Spleen (tissue), 11 donors: ENCODE measurements at regions not wholly inside any gene's neighbourhood (a gene's known extent, or its start where the extent isn't known, plus 50 kb on each side); places are given as distances from the start of the nearest gene placed in this dataset.

ENCODE experiments used
- DNase-seq: peaks from one replicate; pipeline ENCODE4 v3.0.0-alpha.2; 2020
- H3K27ac ChIP-seq, 8 donors: fragments of 200-600 bp; sonication (generic) in 7 of 8; 1 replicate in 4 of 8; 2 replicates in 4 of 8; pipeline versions ENCODE4 v1.5.0 to v1.8.0; 2016 to 2021; ENCODE audit warnings: inconsistent platforms in 4 of 8, mild to moderate bottlenecking in 4 of 8, moderate library complexity in 1 of 8
- H3K27me3 ChIP-seq, 7 donors: fragments of 200-600 bp; sonication (generic) in 6 of 7; replicated peaks in 1 of 7; 1 replicate in 4 of 7; 2 replicates in 3 of 7; pipeline versions ENCODE4 v1.5.0 to v1.8.0; 2016 to 2021; ENCODE audit warnings: inconsistent platforms in 3 of 7, mild to moderate bottlenecking in 1 of 7
- H3K36me3 ChIP-seq, 6 donors: fragments of 200-600 bp; sonication (generic) in 5 of 6; 1 replicate in 4 of 6; 2 replicates in 2 of 6; pipeline versions ENCODE4 v1.5.0 to v1.8.0; 2016 to 2021; ENCODE audit warnings: inconsistent platforms in 2 of 6
- H3K4me1 ChIP-seq, 6 donors: fragments of 200-600 bp; sonication (generic) in 5 of 6; 1 replicate in 3 of 6; 2 replicates in 3 of 6; pipeline versions ENCODE4 v1.5.0 to v1.8.0; 2016 to 2021; ENCODE audit warnings: inconsistent platforms in 3 of 6
- H3K4me3 ChIP-seq, 8 donors: fragments of 200-600 bp; sonication (generic) in 7 of 8; 1 replicate in 4 of 8; 2 replicates in 4 of 8; pipeline versions ENCODE4 v1.5.0 to v1.8.0; 2016 to 2021; ENCODE audit warnings: inconsistent platforms in 4 of 8, mild to moderate bottlenecking in 4 of 8, moderate library complexity in 2 of 8
- H3K9me3 ChIP-seq, 8 donors: fragments of 200-600 bp; sonication (generic) in 7 of 8; 1 replicate in 4 of 8; 2 replicates in 4 of 8; pipeline versions ENCODE4 v1.5.0 to v1.8.0; 2016 to 2021; ENCODE audit warnings: inconsistent platforms in 4 of 8
- POLR2A ChIP-seq, 3 donors: fragments of 450-650 bp; IDR thresholded peaks; one replicate each; pipeline ENCODE4 v1.5.1; 2017; ENCODE audit warnings: antibody characterized with exemption in 3 of 3, mild to moderate bottlenecking in 1 of 3
- POLR2AphosphoS5 ChIP-seq, 3 donors: sonication (generic); formaldehyde crosslinking; IDR thresholded peaks; one replicate each; pipeline ENCODE4 v1.5.1; 2017; ENCODE audit warnings: antibody characterized with exemption in 3 of 3
- WGBS, 5 donors: extraction: QIAGEN DNeasy Blood & Tissue Kit in 3 of 5; methylation state at CpG; one replicate each; pipeline versions ENCODE4 v1.1.5 to v1.1.7; 2013 to 2018; 5-methylcytosine and 5-hydroxymethylcytosine counted together
- intact Hi-C: fragments of 100-400 bp; cut with DNase I; formaldehyde crosslinking; loops from one replicate; pipeline ENCODE4 v1.15.0; 2023; ENCODE audit warnings: low total_unique reads
- TF ChIP-seq, protein P1 (sequence below), 11 experiments: fragments of 200-600 bp in 7 of 11; fragments of 450-650 bp in 4 of 11; sonication (generic) in 4 of 11; IDR thresholded peaks in 8 of 11; conservative IDR thresholded peaks in 3 of 11; 1 replicate in 7 of 11; 2 replicates in 4 of 11; pipeline versions ENCODE4 v1.4.0 to v1.8.0; 2016 to 2021; ENCODE audit warnings: antibody characterized with exemption in 11 of 11, inconsistent platforms in 4 of 11, mild to moderate bottlenecking in 1 of 11
- donor health status: healthy with polysubstance abuse.
- donor health status: DM: no; HTN: no; CAD: no; lungs with moderate emphysema.
- donor health status: DM: no; HTN: no; CAD: no.
- donor health status: Bipolar disorder and iron deficiency.
- donor health status: healthy.
- donor health status: DM: no; HTN: no; CAD: no.
- donor health status: DM: yes; HTN: yes; CAD: no.

DNA sequence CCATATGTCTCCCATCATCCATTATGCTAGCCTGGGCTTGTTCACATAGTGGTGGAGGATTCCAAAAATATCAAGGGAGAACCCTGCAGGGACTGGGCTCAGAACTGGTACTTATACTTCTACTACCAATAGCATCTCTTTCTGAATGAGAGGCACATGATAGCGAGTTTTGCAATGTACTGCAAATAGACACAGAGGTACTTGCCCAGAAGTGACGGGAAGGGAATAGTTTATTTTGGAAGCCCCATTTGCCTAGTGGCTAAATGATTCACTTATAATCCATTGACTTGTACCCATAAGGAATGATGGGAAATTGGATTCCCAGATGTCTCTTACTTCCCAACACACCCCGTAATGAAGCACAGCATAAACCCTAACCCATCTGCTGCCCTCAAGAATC, 124.8 kb upstream of the ERCC4 start:
- Histone ChIP-seq H3K36me3 (no peaks in the 10 kb centered on the region), H3K4me3 (no peak overlapping the region), H3K9me3 (peaks cover 0 to 8% (median 0%) of the 10 kb centered on the region in 8 donors), H3K27ac (no peak overlapping the region), H3K27me3 (peaks cover 0 to 22% (median 0%) of the 10 kb centered on the region in 7 donors), H3K4me1 (no peaks in the 10 kb centered on the region)
- intact Hi-C loops: no loop called here
- WGBS, 5 donors: 53 to 90% (median 58%) methylated on average over 3 of the region's 3 CpGs
- TF ChIP-seq, protein P1, sequence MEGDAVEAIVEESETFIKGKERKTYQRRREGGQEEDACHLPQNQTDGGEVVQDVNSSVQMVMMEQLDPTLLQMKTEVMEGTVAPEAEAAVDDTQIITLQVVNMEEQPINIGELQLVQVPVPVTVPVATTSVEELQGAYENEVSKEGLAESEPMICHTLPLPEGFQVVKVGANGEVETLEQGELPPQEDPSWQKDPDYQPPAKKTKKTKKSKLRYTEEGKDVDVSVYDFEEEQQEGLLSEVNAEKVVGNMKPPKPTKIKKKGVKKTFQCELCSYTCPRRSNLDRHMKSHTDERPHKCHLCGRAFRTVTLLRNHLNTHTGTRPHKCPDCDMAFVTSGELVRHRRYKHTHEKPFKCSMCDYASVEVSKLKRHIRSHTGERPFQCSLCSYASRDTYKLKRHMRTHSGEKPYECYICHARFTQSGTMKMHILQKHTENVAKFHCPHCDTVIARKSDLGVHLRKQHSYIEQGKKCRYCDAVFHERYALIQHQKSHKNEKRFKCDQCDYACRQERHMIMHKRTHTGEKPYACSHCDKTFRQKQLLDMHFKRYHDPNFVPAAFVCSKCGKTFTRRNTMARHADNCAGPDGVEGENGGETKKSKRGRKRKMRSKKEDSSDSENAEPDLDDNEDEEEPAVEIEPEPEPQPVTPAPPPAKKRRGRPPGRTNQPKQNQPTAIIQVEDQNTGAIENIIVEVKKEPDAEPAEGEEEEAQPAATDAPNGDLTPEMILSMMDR (IDR thresholded peaks at IDR 0.05 in 8 of 11, conservative IDR thresholded peaks at IDR 0.05 in 3 of 11): no peak
- no peak for TF ChIP-seq POLR2AphosphoS5 (IDR thresholded peaks at IDR 0.05)
- DNase-seq: no peak

DNA sequence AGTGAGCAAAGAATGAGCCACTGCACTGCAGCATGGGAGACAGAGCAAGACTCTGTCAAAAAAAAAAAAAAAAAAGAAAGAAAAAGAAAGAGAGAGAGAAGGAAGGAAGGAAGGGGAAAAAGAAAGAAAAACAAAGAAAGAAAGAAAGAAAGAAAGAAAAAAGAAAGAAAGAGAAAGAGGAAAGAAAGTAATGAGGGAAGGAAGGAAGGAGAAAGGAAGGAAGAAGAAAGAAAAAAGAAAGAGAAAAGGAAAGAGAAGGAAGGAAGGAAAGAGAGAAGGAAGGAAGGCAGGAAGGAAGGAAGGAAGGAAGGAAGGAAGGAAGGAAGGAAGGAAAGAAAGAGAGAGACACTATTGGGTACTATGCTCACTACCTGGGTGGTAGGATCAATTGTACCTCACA, 122.2 kb upstream of the ERCC4 start:
- intact Hi-C loops: no loop called here
- Histone ChIP-seq H3K4me1 (no peaks in the 10 kb centered on the region), H3K9me3 (no peaks in the 10 kb centered on the region), H3K36me3 (no peaks in the 10 kb centered on the region), H3K27ac (no peak overlapping the region), H3K4me3 (no peak overlapping the region), H3K27me3 (peaks cover 0 to 22% (median 0%) of the 10 kb centered on the region in 7 donors)
- no peak for TF ChIP-seq POLR2A (IDR thresholded peaks at IDR 0.05)
- no peak for DNase-seq

DNA sequence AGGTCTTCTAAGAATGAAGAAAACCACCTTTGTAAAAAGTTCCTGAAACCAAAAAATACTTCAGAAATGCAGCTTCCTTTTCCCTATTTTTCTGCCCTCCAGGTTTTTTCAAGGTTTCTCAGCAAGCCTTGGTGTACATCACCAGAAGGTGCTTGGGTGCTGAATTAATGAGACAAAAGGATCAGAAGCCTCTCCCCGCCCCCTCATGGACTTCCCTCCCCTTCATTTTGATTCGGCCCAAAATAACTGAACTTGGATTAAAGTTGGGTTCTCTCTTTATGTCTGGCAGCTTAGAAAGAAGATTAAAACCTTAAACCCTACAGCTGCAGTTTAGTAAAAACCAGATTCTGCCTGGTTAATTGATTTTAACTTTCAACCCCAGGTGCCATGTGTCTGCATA, 121.7 kb upstream of the ERCC4 start:
- Histone ChIP-seq H3K27ac (no peak overlapping the region), H3K36me3 (no peaks in the 10 kb centered on the region), H3K27me3 (peaks cover 0 to 22% (median 0%) of the 10 kb centered on the region in 7 donors), H3K4me3 (no peak overlapping the region), H3K4me1 (no peaks in the 10 kb centered on the region), H3K9me3 (no peaks in the 10 kb centered on the region)
- intact Hi-C loops: no loop called here
- TF ChIP-seq, protein P1 (IDR thresholded peaks at IDR 0.05 in 8 of 11, conservative IDR thresholded peaks at IDR 0.05 in 3 of 11): no peak
- no peak for TF ChIP-seq POLR2A (IDR thresholded peaks at IDR 0.05)
- no peak for TF ChIP-seq POLR2AphosphoS5 (IDR thresholded peaks at IDR 0.05)
- no peak for DNase-seq
- WGBS, 5 donors: 68 to 83% (median 75%) methylated on average over 2 of the region's 2 CpGs

DNA sequence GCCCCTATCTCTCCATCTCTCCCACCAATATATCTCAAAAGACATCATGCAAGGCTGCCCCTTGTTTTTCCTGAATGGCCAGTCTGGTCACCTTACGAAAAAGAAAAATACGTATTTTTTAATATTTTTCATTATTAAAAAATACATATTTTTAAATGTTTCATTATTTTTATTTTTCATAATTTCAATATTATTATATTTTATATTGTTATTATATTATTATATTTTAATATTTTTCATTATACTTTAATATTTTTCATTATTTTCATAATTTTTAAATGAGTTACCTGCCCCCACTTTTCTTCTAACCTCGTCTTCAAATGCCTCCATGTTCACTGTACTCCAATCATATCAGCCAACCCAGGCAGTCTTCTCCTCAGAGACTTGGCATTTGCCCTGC, 116.0 kb upstream of the ERCC4 start:
- WGBS, 5 donors: 80 to 92% (median 86%) methylated on average over 3 of the region's 3 CpGs
- DNase-seq: no peak
- Histone ChIP-seq H3K27ac (no peak overlapping the region), H3K36me3 (no peaks in the 10 kb centered on the region), H3K27me3 (peaks cover 0 to 10% (median 0%) of the 10 kb centered on the region in 7 donors), H3K9me3 (no peaks in the 10 kb centered on the region), H3K4me1 (no peaks in the 10 kb centered on the region), H3K4me3 (no peak overlapping the region)
- intact Hi-C loops: no loop called here
- TF ChIP-seq, protein P1 (IDR thresholded peaks at IDR 0.05 in 8 of 11, conservative IDR thresholded peaks at IDR 0.05 in 3 of 11): no peak
- no peak for TF ChIP-seq POLR2AphosphoS5 (IDR thresholded peaks at IDR 0.05)
- no peak for TF ChIP-seq POLR2A (IDR thresholded peaks at IDR 0.05)

DNA sequence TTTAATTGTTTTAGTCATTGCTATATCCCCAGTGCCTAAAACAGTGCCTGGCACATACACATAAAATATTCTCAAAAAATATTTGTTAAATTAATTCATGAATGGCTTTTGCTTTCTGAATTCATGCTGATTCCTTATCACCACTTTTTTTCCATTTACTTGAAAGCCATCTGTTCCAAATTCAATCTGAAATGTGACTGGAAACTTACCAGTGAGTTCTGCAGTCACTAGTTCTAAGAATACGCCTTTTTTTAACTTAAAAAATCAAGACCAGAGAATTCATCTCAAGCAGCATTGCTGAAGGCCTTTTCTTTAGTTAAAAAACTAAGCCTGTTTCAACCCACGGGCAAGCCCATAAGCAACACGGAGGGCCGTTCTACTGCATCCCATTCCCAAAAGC, 114.0 kb upstream of the ERCC4 start:
- H3K4me1 ChIP-seq: no peaks in the 10 kb centered on the region

More for the DNA sequence above, 114.0 kb upstream of the ERCC4 start:
- 84 to 90% (median 88%) methylated on average over 4 of the region's 4 CpGs for WGBS, 5 donors
- DNase-seq: no peak
- Histone ChIP-seq H3K27ac (no peak overlapping the region), H3K9me3 (no peaks in the 10 kb centered on the region), H3K27me3 (peaks cover 0 to 10% (median 0%) of the 10 kb centered on the region in 7 donors), H3K36me3 (no peaks in the 10 kb centered on the region), H3K4me3 (no peak overlapping the region)
- intact Hi-C loops: no loop called here
- no peak for TF ChIP-seq POLR2AphosphoS5 (IDR thresholded peaks at IDR 0.05)
- TF ChIP-seq POLR2A (IDR thresholded peaks at IDR 0.05): no peak
- TF ChIP-seq, protein P1 (IDR thresholded peaks at IDR 0.05 in 8 of 11, conservative IDR thresholded peaks at IDR 0.05 in 3 of 11): no peak
